ENCODE measurements at regions not wholly inside any gene's neighbourhood (a gene's known extent, or its start where the extent isn't known, plus 50 kb on each side); places are given as distances from the start of the nearest gene placed in this dataset.
"Not testable (repeated sequence)": the region's sequence is repeated elsewhere in the genome, so short reads cannot be mapped to it uniquely, and the experiment has no call there.

DNA sequence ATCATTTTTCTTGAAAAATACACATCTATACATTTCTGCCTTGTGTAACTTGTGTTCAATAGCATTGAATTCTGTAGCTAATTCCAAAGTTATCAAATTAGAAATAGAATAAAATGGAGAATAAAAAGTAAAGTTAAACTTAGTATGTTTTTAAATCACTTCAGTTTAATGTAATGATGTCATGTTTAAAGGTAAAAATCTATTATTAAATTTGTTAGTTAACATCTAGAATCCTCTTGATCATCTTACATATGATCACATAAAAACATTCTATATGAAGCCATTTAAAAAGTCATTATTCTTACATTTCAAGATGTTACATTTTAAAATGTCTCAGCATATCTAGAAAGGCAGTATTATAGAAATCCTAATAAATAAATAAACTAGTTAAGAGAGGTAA is 1163.2 kb downstream of the PLA2G4A start:
- no peak for DNase-seq

DNA sequence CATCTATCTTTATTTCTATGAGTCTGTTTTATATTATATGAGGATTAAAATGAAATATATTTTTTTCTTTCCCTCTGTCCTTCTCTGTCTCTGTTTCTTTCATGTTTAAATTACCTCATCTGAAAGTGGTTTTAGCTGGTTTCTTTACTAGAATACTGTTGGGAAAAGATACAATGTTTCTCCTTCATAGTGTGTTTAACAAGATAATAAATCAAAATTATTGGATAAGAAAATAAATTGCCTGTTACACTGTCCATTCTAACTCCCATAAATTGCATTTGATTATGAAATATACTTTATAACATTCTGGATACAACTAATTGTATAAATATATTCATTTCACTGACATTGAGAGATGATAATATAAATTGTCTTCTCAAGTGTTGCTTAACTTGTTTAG is 1168.0 kb downstream of the PLA2G4A start:
- DNase-seq, result no peak

DNA sequence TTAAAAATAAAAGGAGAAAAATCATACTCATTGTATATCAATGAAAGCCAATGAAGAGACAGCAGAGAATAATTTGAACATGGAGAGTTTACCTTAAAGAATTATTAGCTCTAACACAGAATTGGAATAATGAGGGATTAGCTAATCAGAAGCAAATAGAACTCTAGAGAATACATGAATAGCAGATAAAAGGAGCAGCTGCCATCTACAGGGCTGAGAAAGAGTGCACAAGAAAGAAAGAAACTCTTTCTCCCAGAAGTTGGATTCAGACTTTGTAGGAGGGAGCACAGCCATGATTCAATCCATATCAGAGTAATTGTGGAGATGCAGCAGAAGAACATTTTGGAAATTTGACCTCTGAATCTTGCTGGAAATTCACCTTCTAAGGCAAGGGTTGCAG is 1171.2 kb downstream of the PLA2G4A start:
- DNase-seq, result no peak

DNA sequence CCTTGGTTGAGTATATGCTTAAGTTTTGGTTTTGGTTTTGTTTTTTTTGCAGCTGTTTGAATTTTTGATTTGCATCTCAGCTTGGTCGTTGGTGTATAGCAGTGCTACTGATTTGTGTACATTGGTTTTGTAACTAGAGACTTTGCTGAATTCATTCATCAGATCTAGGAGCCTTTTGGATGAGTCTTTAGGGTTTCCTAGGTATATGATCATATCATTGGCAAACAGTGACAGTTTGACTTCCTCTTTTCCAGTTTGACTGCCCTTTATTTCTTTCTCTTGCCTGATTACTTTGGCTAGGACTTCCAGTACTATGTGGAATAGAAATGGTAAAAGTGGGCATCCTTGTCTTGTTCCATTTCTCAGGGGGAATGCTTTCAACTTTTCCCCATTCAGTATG is 1174.9 kb downstream of the PLA2G4A start:
- DNase-seq, result not testable (repeated sequence)

DNA sequence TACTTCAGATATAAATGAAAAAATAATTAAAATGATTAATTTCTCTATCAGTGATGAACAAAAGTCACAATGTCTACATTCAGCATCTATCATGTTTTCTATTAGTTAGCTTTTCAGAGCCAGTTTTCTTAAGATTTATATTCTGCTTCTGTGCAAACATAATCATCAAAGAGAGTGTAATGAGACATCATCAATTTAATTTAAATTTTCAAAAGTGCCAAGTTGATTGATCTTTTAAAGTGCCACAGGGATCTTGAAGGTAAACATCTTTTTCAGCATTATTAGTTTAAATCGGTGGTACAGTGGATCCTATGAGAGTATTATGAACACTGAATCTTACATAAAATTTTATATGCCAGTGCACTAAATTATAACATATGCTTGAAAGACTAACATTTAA is 1176.1 kb downstream of the PLA2G4A start:
- DNase-seq, result no peak

DNA sequence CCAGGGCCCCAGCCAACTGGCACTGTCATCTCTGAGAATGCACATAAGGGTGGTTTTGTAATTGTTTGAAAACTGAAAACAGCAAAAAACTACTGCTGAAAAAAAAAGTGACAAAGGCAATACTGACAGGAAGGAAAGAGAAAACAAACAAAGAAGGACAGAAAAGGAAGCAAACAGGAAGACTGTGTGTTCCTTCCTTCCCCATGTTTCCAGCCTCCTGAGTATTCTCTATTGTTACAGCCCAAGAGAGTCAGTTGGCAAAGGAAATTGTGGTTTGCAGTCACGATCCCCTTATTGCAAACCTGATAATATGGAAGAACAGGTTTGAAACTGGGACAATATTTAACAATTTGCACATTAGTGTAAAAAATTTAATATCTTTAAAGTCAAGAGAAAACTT is 1177.6 kb downstream of the PLA2G4A start:
- DNase-seq, result no peak

DNA sequence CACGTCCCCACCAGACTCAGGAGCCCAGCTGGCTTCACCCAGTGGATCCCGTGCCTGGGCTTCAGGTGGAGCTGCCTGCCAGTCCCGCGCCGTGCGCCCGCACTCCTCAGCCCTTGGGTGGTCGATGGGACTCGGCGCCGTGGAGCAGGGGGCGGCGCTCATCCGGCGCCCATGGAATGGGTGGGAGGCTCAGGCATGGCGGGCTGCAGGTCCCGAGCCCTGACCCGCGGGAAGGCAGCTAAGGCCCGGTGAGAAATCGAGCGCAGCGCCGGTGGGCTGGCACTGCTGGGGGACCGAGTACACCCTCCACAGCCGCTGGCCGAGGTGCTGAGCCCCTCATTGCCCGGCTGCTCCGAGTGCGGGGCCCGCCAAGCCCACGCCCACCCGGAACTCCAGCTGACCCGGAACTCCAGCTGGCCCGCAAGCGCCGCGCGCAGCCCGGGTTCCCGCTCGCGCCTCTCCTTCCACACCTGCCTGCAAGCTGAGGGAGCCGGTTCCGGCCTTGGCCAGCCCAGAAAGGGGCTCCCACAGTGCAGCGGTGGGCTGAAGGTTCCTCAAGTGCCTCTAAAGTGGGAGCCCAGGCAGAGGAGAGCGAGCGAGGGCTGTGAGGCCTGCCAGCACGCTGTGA is 1184.6 kb downstream of the PLA2G4A start:
- not testable (repeated sequence) for DNase-seq

DNA sequence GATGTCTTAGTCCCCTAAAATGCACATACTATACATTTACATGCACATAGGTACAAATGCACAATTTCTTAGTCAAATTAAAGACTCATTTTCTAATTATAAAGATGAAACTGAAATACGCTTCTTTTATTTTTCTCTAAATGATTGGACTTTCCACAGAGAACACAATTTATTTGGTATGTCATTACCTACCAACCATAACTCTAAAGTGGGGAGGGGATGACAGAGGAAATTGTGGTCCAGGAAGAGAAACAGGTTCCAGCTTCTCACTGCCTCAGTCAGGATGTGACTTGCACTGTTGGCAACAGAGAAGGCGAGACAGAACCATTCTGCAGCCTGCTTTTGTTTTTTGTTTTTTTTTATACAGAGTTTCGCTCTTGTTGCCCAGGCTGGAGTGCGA is 1189.2 kb downstream of the PLA2G4A start:
- no peak for DNase-seq

DNA sequence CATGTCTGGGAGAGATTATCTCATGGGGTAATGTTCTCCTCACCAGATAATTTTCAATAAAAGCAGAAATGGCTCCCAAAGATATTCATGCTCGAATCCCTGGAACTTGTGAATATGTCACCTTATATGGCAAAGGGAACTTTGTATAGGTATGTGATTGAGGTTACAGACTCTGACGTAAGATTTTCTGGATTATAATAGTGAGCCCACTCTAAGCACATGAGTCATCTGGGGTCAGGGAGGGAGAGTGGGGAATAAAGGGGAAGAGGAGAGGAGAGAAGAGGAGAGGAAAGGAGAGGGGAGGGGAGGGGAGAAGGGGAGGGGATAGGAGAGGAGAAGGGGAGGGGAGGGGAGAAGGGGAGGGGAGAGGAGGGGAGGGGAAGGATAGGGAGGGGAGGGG is 1193.9 kb downstream of the PLA2G4A start:
- DNase-seq, result no peak

DNA sequence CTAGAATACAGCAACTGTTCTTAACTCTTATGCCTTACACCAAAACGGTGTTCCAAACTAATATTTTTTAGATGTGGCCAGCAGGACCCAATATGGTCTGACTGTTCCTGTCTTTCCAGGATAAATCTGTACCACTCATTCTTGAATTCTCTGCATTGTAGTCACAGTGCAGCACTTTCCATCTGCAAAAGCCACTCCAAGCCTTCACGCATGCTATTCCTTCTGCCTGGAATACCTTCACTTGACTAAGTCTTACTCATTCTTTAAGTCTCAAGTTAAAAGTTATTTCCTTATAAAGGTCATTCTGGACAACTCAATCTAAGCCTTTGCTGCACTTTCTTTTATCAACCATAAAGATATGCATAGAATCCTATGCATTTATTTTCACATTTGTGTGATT is 1194.5 kb downstream of the PLA2G4A start:
- no peak for DNase-seq

DNA sequence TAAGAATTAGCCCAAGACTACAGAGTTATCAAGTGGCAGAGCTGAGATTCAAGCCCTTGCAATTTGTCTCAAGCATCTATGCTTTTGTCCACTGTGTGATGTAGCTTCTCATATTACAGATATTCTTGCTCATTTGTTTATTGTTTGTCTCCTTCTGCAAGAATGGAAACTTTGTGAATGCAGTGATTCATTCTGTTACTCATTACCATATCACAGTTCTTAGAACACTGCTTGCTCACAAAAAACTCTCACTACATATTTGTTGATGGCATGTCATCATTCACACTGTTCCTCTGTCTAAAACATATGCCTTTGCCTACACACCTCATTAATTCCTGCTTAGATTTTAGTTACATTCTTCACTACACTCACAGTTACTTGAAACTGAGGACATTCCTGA is 1198.9 kb downstream of the PLA2G4A start:
- DNase-seq, result no peak

DNA sequence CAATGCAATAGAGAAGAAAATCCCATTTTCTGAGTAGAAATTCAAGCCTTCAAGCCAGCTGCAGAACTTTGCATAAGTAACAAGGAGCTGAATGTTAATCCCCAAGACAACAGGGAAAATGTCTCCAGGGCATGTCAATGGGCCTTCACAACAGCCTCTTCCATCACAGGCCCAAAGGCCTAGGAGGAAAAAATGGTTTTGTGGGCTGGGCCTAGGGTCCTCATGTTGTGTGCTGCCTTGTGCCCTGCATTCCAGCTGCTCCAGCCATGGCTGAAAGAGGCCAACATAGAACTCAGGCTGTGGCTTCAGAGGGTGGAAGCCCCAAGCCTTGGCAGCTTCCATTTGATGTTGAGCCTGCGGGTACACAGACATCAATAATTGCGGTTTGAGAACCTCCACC is 1208.8 kb downstream of the PLA2G4A start:
- DNase-seq, result not testable (repeated sequence)

DNA sequence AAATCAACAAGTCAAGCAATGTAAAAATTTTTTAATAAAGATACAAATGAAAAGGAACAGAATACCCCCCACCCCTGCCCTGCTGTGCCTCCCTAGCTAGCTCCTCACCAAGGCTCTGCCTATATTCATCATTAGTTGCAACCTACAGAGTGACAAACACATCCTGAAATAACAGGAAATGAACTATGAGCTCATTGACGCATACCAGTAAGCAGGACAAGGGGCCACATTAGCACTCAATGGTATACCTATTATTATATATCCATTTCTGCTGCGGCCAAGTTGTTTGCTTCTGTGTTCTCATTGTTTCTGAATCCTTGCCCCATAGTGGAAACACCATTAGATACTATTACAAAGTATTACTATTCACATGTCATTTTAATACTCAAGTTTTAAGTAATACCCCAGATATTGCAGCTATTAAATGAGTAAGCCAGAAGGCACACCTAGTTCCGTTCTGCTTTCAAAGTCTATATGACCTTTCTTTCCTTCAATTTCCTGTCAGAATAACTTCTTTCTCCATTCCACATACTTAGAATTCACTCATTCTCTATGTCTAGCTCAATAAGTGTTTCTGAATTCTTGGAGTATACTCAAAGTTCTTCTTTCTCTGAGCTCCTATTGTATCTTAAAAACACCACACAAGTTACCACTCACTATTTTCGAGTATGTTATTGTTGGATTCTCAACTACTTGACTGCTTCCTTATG is 1214.9 kb downstream of the PLA2G4A start:
- DNase-seq, result no peak

DNA sequence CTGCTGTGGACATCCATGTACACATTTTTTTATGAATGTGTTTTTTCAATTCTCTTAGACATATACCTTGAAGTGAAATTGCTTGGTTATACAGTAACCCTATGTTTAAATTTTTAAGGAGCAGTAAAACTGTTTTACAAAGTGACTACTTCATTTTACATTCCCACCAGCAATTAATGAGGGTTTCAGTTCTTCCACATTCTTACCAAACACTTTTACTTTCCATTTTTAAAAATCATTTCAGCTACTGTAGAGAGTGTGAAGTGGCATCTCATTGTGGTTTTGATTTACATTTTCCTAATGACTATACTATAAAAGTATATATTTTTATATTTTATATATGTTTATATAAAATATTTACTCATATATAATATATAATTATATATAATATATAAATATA is 1221.5 kb downstream of the PLA2G4A start:
- no peak for DNase-seq

DNA sequence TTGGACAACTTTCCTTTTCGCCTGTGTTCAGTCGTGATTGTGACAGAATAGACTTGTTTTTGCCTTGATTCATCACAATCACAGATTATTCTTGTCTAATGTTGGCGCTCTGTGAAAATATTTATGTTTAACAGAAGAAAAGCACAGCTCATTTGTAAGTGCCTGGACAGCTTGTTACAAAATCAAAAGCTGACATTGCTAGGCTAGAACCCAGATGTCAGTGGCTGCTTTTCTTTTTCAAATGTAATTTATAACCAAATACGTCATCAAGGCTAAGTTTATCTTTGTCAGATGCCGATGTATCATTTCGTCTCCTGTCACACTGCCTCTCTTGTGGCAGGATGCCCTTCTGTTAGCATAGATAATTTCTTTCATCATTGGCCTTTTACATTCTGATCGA is 1227.3 kb downstream of the PLA2G4A start:
- DNase-seq, result no peak

DNA sequence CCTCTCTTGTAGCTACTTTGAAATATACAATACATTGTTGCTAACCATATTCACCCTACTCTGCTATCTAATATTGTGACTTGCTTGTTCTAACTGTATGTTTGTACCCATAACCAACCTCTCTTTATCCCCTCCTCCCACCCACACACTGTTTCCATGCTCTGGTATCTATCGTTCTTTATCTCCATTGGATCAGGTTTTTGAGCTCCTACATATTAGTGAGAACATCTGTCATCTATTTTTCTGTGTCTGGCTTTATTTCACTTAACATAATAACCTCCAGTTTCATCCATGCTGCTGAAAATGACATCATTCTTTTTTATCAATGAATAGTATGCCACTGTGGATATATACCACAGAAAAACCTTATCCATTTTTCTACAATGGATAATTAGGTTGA is 1230.1 kb downstream of the PLA2G4A start:
- no peak for DNase-seq

DNA sequence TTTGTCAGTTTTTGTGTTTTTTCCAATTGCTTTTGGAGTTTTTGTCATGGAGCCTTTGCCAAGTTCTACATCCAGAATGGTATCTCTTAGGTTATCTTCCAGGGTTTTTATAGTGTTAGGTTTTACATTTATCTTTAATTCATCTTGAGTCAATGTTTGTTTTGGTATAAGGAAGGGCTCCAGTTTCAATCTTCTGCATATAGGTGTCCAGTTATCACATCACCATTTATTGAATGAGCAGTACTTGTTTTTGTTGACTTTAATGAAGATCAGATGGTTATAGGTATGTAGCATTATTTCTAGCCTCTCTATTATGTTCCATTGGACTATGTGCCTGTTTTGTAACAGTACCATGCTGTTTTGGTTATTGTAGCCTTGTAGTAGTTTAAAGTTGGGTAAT is 1233.1 kb downstream of the PLA2G4A start:
- DNase-seq, result no peak

DNA sequence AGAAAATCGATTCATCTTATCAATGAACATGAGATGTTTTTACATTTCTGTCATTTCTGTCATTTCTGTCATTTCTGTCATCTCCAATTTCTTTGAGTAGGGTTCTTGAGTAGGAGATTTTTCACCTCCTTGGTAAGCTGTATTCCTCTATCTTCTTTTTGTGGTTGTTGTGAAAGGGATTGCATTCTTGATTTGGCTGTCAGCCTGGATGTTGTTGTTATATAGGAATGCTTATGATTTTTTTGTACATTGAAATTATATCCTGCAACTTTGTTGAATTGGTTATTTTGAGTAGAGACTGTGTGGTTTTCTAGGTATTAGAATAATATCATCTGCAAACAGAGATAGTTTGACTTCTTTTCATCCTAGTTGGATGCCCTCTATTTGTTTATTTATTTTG is 1233.7 kb downstream of the PLA2G4A start:
- DNase-seq, result no peak

DNA sequence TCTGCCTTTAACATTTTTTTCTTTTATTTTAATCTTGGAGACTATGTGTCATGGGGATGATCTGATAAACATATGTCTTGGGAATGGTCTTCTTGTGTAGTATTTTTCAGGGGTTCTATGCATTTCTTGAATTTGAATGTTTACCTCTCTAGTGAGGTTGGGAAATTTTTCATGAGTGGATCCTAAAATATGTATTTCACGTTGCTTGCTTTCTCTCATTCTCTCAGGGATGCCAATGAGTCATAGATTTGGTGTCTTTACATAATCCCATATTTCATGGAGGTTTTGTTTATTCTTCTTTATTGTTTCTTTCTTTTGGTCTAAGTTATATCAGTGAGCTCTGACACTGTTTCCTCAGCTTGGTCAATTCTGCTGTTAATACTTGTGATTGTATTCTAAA is 1237.2 kb downstream of the PLA2G4A start:
- no peak for DNase-seq

DNA sequence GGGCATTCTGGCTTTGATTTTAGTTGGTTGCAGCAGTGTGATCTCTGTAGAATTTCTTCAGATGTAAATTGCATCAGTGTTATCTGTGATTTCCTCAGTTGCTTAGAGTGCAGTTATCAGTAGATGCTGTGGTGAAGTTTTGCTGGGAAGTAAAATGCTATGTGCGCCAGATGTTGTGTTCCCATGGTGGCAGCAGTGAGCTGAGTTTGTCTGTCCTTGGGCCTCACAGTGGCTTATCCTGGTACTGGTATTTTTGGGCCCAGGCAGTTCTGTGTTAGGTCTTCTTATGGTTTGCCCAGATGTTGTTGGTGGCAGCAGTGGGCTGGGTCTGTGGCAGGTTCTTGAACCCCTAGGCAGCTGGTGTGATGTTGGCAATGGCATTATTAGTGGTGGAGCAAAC is 1242.1 kb downstream of the PLA2G4A start:
- DNase-seq, result no peak

DNA sequence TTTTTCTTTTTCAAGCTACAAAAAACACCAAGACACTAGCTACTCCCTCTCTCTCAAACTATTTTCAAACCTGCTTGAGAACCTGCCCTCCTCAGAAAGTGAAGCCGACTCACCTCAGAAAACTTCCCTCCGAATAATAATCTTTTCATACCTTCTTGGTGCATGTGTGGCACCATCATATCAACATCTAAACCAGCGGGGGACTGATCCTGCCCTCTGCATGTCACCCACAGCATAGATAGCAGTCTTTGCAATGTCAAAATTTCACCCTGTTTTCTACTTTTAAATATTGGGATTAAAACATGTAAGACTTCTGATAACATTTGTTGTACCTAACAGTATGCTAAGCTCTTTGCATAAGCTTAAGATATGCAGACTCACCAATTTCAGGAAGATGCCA is 1260.3 kb downstream of the PLA2G4A start:
- no peak for DNase-seq

DNA sequence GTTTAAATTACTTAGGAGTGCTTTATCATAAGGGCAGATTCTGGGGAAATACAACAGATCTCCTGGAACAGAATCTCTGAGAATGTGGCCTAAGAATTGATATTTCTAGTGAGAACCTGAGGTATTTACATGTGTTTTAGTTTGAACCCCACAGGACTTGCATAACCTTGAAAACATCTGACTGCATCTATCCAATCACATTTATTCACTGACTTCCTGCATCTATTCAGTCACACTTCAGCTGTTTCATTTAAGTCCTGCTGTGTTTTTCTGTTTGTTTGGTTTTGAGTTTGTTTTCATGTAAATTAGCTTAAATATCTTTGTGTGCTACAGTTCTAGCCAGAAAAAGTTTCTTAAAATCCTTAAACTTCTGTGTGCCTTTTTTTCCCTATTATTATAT is 1260.7 kb downstream of the PLA2G4A start:
- DNase-seq, result no peak

DNA sequence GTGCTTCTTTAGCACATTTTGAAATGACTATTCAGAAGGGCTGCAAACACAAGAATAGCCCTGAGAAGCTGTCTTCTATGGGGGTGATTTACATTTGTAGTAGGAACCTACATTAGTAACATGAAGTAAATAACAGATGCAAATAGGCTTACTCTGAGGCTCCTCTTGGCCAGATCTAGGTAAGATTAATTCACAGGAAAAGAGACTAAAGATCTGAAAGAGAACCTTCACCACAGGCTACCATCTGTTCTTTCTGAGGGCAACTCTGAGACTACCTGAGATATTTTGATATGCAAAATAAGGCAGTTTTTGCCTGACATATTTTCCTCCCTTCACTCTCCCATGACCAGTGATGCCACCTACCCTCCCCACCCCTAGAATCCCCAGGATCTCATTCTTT is 1267.8 kb downstream of the PLA2G4A start:
- DNase-seq, result no peak

DNA sequence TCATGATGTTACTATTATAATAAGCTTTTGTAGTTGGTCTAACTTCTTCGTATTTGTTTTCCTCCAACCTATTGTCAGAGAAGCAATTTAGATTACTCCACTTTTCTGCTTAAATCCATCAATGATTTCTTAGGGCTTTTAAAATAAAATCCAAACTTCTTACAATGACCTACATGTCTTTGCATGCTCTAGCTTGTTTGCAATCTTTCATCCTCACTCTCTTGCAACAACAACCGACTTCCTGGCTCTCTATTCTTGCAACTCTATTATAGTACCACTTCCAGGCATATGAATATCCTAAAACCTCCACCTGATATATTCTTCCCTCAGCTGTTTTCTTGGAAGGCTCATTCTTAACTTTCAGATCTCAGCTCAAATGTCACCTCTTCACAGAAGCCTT is 1288.7 kb downstream of the PLA2G4A start:
- DNase-seq, result no peak

DNA sequence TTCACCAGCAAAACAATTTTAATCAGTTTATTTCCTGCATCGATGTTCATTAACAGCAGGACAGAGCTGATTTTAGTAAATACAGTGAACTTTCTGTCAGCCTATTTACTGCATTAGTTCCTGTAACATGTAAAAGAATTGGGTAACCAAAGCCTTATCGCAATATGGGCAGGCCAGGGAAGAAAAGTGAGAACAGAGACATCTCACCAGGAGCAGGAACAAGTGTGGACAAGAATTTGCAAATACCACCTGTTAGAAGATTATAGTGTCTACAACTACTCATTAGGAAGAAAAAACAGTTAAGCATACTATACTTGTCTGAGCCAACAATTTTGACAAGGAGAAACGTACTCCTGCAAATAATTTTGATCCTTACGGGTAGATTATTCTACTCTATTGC is 1293.9 kb downstream of the PLA2G4A start:
- DNase-seq, result no peak
